Uterus (tissue), 2 donors: ENCODE measurements at regions not wholly inside any gene's neighbourhood (a gene's known extent, or its start where the extent isn't known, plus 50 kb on each side); places are given as distances from the start of the nearest gene placed in this dataset.

ENCODE experiments used
- POLR2A ChIP-seq, 2 donors: fragments of 450-650 bp; IDR thresholded peaks; one replicate each; pipeline ENCODE4 v1.6.1; 2016; ENCODE audit warnings: antibody characterized with exemption in 2 of 2, mild to moderate bottlenecking in 1 of 2, moderate library complexity in 1 of 2
- TF ChIP-seq, protein P1 (sequence below), 4 experiments: fragments of 200-600 bp in 2 of 4; fragments of 450-650 bp in 2 of 4; sonication (generic) in 2 of 4; IDR thresholded peaks; one replicate each; pipeline ENCODE4 v1.5.1; 2016 to 2019; ENCODE audit warnings: antibody characterized with exemption in 4 of 4, mild to moderate bottlenecking in 2 of 4, moderate library complexity in 1 of 4

DNA sequence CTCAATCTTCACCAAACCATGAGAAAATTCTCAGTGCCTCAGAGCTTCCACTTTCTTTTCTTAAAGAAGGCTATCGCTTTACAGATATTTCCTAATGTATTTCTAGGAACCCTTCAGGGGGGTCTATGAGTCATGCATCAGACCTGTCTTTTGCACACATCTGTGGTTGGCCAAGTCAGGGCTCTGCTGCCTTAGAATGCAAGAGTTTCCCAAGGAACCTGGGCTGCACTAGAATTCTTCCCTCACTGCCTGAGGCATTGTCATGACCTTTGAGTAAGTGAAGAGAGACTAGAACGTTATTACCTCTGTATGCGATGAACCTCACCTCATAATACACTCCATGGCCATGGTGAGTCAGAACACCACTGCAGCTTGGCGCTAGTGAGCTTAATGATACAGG, 365.0 kb upstream of the ID4 start:
- TF ChIP-seq, protein P1, sequence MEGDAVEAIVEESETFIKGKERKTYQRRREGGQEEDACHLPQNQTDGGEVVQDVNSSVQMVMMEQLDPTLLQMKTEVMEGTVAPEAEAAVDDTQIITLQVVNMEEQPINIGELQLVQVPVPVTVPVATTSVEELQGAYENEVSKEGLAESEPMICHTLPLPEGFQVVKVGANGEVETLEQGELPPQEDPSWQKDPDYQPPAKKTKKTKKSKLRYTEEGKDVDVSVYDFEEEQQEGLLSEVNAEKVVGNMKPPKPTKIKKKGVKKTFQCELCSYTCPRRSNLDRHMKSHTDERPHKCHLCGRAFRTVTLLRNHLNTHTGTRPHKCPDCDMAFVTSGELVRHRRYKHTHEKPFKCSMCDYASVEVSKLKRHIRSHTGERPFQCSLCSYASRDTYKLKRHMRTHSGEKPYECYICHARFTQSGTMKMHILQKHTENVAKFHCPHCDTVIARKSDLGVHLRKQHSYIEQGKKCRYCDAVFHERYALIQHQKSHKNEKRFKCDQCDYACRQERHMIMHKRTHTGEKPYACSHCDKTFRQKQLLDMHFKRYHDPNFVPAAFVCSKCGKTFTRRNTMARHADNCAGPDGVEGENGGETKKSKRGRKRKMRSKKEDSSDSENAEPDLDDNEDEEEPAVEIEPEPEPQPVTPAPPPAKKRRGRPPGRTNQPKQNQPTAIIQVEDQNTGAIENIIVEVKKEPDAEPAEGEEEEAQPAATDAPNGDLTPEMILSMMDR (IDR thresholded peaks at IDR 0.05) = no peak
- TF ChIP-seq POLR2A (IDR thresholded peaks at IDR 0.05) = no peak
